ENCODE measurements at regions not wholly inside any gene's neighbourhood (a gene's known extent, or its start where the extent isn't known, plus 50 kb on each side); places are given as distances from the start of the nearest gene placed in this dataset.

GRCh38 chr15:81751816-81752545, 293.8 kb downstream of the MEX3B start:
- TF ChIP-seq POLR2A (IDR thresholded peaks at IDR 0.05), result no peak
- no peak for TF ChIP-seq CTCF (IDR thresholded peaks at IDR 0.05)
- TF ChIP-seq POLR2AphosphoS5 (IDR thresholded peaks at IDR 0.05), result no peak

Measured in breast epithelium (tissue), 3 donors.